ENCODE measurements at regions not wholly inside any gene's neighbourhood (a gene's known extent, or its start where the extent isn't known, plus 50 kb on each side); places are given as distances from the start of the nearest gene placed in this dataset.
"Not testable (repeated sequence)": the region's sequence is repeated elsewhere in the genome, so short reads cannot be mapped to it uniquely, and the experiment has no call there.

GRCh38 chr6:26754212-26754611 lies 94.7 kb upstream of the ZNF322 start:
- no peak overlapping the region for H3K4me3 ChIP-seq (ENCODE audit: low read depth, low read length)
- TF ChIP-seq, protein P1, sequence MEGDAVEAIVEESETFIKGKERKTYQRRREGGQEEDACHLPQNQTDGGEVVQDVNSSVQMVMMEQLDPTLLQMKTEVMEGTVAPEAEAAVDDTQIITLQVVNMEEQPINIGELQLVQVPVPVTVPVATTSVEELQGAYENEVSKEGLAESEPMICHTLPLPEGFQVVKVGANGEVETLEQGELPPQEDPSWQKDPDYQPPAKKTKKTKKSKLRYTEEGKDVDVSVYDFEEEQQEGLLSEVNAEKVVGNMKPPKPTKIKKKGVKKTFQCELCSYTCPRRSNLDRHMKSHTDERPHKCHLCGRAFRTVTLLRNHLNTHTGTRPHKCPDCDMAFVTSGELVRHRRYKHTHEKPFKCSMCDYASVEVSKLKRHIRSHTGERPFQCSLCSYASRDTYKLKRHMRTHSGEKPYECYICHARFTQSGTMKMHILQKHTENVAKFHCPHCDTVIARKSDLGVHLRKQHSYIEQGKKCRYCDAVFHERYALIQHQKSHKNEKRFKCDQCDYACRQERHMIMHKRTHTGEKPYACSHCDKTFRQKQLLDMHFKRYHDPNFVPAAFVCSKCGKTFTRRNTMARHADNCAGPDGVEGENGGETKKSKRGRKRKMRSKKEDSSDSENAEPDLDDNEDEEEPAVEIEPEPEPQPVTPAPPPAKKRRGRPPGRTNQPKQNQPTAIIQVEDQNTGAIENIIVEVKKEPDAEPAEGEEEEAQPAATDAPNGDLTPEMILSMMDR (IDR thresholded peaks at IDR 0.05; ENCODE audit: control insufficient read depth, extremely low read depth, insufficient read depth), result no peak
- DNase-seq (ENCODE audit: low read depth), result no peak

GRCh38 chr6:26754801-26755200 lies 95.3 kb upstream of the ZNF322 start:
- not testable (repeated sequence) for DNase-seq (ENCODE audit: low read depth); H3K4me3 ChIP-seq (ENCODE audit: low read depth, low read length)

- not testable (repeated sequence) for DNase-seq (ENCODE audit: low read depth); H3K4me3 ChIP-seq (ENCODE audit: low read depth, low read length)
These were observed 96.7 kb upstream of the ZNF322 start for GRCh38 chr6:26756067-26756805.

GRCh38 chr6:26766203-26766902 lies 106.8 kb upstream of the ZNF322 start:
- not testable (repeated sequence) for H3K4me3 ChIP-seq (ENCODE audit: low read depth, low read length)

GRCh38 chr6:26770941-26771666 lies 111.6 kb upstream of the ZNF322 start:
- DNase-seq (ENCODE audit: low read depth), result not testable (repeated sequence)

More at GRCh38 chr6:26766203-26766902, 106.8 kb upstream of the ZNF322 start:
- DNase-seq (ENCODE audit: low read depth), result not testable (repeated sequence)

GRCh38 chr6:26773414-26773813 lies 113.9 kb upstream of the ZNF322 start:
- not testable (repeated sequence) for H3K4me3 ChIP-seq (ENCODE audit: low read depth, low read length); DNase-seq (ENCODE audit: low read depth)

More at GRCh38 chr6:26770941-26771666, 111.6 kb upstream of the ZNF322 start:
- H3K4me3 ChIP-seq (ENCODE audit: low read depth, low read length), result not testable (repeated sequence)

DNA sequence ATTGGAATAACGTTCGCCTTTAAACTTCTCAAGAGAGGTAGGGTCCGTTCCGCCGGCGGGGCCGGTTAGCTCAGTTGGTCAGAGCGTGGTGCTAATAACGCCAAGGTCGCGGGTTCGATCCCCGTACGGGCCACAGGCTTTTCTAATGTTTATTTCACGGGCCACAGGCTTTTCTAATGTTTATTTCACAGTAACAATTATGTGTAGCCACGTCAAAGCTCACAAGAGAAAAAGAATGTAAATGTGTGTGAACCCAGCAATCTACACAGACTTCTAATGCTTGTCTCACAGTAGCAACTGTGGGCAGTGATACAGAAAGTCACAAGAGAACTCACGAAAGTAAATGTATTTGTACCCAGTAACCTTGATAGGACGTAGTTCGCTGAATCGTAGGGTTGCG lies 121.0 kb upstream of the ZNF322 start:
- not testable (repeated sequence) for H3K4me3 ChIP-seq (ENCODE audit: low read depth, low read length); DNase-seq (ENCODE audit: low read depth)

DNA sequence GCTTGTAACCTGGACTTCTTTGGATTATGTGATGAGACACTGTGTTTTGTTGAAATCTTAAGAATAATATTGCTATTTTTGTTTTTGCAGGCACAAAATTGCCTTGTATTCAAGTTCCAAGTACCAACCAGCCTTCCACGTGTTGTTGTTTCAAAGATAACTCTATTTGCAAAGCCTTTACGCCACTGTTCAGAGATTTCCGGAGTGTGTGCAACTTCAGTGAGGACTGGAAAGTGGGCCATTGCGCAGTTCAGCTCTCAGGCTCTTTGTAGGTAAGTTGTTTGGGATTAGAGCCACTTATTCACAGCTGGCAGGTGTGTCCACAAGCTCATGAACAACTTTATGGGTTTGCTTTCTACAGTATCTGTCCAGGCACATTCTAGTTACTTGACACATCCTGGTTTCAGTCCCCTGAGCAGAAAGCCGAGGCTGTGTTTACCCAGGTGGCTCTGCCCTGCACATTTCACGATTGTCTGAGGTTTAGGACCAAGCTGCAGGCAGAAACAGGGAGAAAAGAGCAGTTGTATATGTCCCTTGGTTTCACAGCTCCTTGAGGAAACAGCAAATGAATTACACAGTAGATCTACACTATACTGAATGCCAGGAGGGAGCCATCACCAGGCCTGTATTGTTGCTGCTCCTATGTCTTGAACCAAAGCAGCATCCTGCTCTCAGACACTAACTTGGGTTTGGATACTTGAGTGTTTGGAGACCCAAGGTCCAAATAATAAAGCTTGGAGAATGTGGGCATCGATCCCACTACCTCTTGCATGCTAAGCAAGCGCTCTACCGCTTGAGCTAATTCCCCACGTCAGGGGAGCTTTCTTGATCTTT lies 136.1 kb upstream of the ZNF322 start:
- H3K4me3 ChIP-seq (ENCODE audit: low read depth, low read length); DNase-seq (ENCODE audit: low read depth): not testable (repeated sequence)

GRCh38 chr6:26799903-26800633 lies 140.5 kb upstream of the ZNF322 start:
- DNase-seq (ENCODE audit: low read depth); H3K4me3 ChIP-seq (ENCODE audit: low read depth, low read length): not testable (repeated sequence)

- DNase-seq (ENCODE audit: low read depth); H3K4me3 ChIP-seq (ENCODE audit: low read depth, low read length): not testable (repeated sequence)
These were observed 144.2 kb upstream of the ZNF322 start for GRCh38 chr6:26803762-26804161.

GRCh38 chr6:26811486-26812116 lies 152.1 kb upstream of the ZNF322 start:
- DNase-seq (ENCODE audit: low read depth), result not testable (repeated sequence)

DNA sequence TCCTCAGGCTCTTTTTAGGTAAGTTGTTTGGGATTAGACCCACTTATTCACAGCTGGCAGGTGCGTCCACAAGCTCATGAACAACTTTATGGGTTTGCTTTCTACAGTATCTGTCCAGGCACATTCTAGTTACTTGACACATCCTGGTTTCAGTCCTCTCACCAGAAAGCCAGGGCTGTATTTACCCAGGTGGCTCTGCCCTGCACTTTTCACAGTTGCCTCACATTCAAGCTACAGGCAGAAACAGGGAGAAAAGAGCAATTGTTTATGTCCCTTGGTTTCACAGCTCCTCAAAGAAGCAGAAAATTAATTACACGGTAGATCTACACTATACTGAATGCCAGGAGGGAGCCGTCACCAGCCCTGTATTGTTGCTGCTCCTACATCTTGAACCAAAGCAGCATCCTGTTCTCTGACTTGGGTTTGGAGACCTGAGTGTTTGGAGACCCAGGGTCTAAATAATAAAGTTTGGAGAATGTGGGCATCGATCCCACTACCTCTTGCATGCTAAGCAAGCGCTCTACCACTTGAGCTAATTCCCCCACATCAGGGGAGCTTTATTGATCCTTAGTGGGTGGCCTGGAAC lies 159.2 kb upstream of the ZNF322 start:
- not testable (repeated sequence) for DNase-seq (ENCODE audit: low read depth)

More at GRCh38 chr6:26811486-26812116, 152.1 kb upstream of the ZNF322 start:
- not testable (repeated sequence) for H3K4me3 ChIP-seq (ENCODE audit: low read depth, low read length)

GRCh38 chr6:26827965-26828364 lies 168.4 kb upstream of the ZNF322 start:
- not testable (repeated sequence) for H3K4me3 ChIP-seq (ENCODE audit: low read depth, low read length); DNase-seq (ENCODE audit: low read depth)

More for the DNA sequence above, 159.2 kb upstream of the ZNF322 start:
- not testable (repeated sequence) for H3K4me3 ChIP-seq (ENCODE audit: low read depth, low read length)

DNA sequence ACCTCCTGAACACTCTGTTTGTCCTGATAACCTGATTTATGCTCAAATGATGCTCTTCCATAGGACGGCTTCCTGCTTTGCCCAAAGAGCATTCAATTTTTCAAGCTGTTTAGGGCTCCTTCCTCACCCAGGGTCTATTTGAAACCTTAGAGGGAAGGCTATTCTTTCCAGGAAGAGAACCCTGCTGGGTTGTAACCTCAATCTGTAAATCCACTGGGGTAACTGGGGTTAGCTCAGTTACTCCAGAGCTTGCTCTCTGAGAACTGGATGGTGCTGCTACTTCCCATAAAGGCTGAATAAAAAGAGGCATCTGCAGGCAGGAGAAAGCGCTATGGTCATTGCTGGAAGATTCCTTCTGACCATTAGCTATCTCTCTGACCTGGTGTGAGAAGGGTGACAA lies 169.9 kb upstream of the ZNF322 start:
- not testable (repeated sequence) for DNase-seq (ENCODE audit: low read depth); H3K4me3 ChIP-seq (ENCODE audit: low read depth, low read length)

- not testable (repeated sequence) for DNase-seq (ENCODE audit: low read depth); H3K4me3 ChIP-seq (ENCODE audit: low read depth, low read length)
These were observed 171.4 kb upstream of the ZNF322 start for GRCh38 chr6:26830992-26831391.

- DNase-seq (ENCODE audit: low read depth); H3K4me3 ChIP-seq (ENCODE audit: low read depth, low read length): not testable (repeated sequence)
These were observed 176.2 kb upstream of the ZNF322 start for GRCh38 chr6:26835707-26836106.
